Mucosa of descending colon (tissue), 3 donors: ENCODE measurements at regions not wholly inside any gene's neighbourhood (a gene's known extent, or its start where the extent isn't known, plus 50 kb on each side); places are given as distances from the start of the nearest gene placed in this dataset.

Source experiments
- ATAC-seq: fragments of 200-7000 bp; cut with Tn5 transposase; one replicate; pipeline ENCODE4 v1.9.1; 2020; ENCODE audit warnings: mild to moderate bottlenecking, moderate library complexity
- DNase-seq, 3 donors: peaks; one replicate each; pipeline ENCODE4 v3.0.0-alpha.2; 2020
- H3K36me3 ChIP-seq: fragments of 200-600 bp; one replicate; pipeline ENCODE4 v1.8.0; 2021; ENCODE audit warnings: low read depth, mild to moderate bottlenecking
- H3K4me1 ChIP-seq: fragments of 200-600 bp; one replicate; pipeline ENCODE4 v1.8.0; 2021; ENCODE audit warnings: low read depth, mild to moderate bottlenecking
- H3K4me3 ChIP-seq: fragments of 200-600 bp; one replicate; pipeline ENCODE4 v1.8.0; 2021; ENCODE audit warnings: mild to moderate bottlenecking
- H3K9me3 ChIP-seq: fragments of 200-600 bp; one replicate; pipeline ENCODE4 v1.8.0; 2021; ENCODE audit warnings: mild to moderate bottlenecking
- CTCF ChIP-seq: fragments of 200-600 bp; IDR thresholded peaks from one replicate; pipeline ENCODE4 v1.8.0; 2022; ENCODE audit warnings: antibody characterized with exemption, mild to moderate bottlenecking
- intact Hi-C, 2 donors: fragments of 100-400 bp; cut with DNase I in 1 of 2; cut with micrococcal nuclease in 1 of 2; formaldehyde crosslinking; loops; one replicate each; pipeline versions ENCODE4 v1.11.0 to v1.11.1; 2022; cut with DNase I, micrococcal nuclease
- donor health status: DM: no; HTN: no; CAD: no; lungs with moderate emphysema.
- donor health status: DM: no; HTN: no; CAD: no.
- donor health status: DM: no; HTN: yes; CAD: no.

- H3K9me3 ChIP-seq: no peaks in the 10 kb centered on the region
- no peak overlapping the region for H3K4me3 ChIP-seq
- intact Hi-C loops: no loop called here
- H3K36me3 ChIP-seq: no peaks in the 10 kb centered on the region
- ATAC-seq: no peak
- no peak for DNase-seq
- TF ChIP-seq CTCF: no peak
- H3K4me1 ChIP-seq: no peaks in the 10 kb centered on the region
Measured at GRCh38 chr17:79255926-79256585, 181.4 kb downstream of the ENGASE start.

- DNase-seq: no peak
- no peaks in the 10 kb centered on the region for H3K36me3 ChIP-seq
- H3K9me3 ChIP-seq: no peaks in the 10 kb centered on the region
- no peak for ATAC-seq
- H3K4me1 ChIP-seq: no peaks in the 10 kb centered on the region
- TF ChIP-seq CTCF: no peak
- intact Hi-C loops: no loop called here
- H3K4me3 ChIP-seq: no peak overlapping the region
Measured at GRCh38 chr17:79255456-79255855, 180.8 kb downstream of the ENGASE start.

- TF ChIP-seq CTCF: no peak
- Histone ChIP-seq H3K4me3 (no peak overlapping the region), H3K36me3 (no peaks in the 10 kb centered on the region), H3K4me1 (no peaks in the 10 kb centered on the region), H3K9me3 (no peaks in the 10 kb centered on the region)
- intact Hi-C loops: no loop called here
- ATAC-seq (no peak), DNase-seq (no peak)
Measured at GRCh38 chr17:79255046-79255445, 180.4 kb downstream of the ENGASE start.

- Histone ChIP-seq H3K4me1 (no peaks in the 10 kb centered on the region), H3K9me3 (no peaks in the 10 kb centered on the region), H3K36me3 (no peaks in the 10 kb centered on the region), H3K4me3 (no peak overlapping the region)
- no peak for TF ChIP-seq CTCF
- ATAC-seq: no peak
- intact Hi-C loops: no loop called here
- DNase-seq: no peak
Measured at GRCh38 chr17:79252886-79253285, 178.3 kb downstream of the ENGASE start.

- no peaks in the 10 kb centered on the region for H3K4me1 ChIP-seq
- intact Hi-C loops: no loop called here
Measured at GRCh38 chr17:79251824-79252223, 177.2 kb downstream of the ENGASE start.

More at GRCh38 chr17:79251824-79252223, 177.2 kb downstream of the ENGASE start:
- DNase-seq (no peak), ATAC-seq (no peak)
- no peaks in the 10 kb centered on the region for H3K36me3 ChIP-seq
- no peak for TF ChIP-seq CTCF
- no peaks in the 10 kb centered on the region for H3K9me3 ChIP-seq
- H3K4me3 ChIP-seq: no peak overlapping the region
